HG02870 (cell line): ENCODE measurements at regions not wholly inside any gene's neighbourhood (a gene's known extent, or its start where the extent isn't known, plus 50 kb on each side); places are given as distances from the start of the nearest gene placed in this dataset.

Source experiments
- ATAC-seq: cut with Tn5 transposase; IDR thresholded peaks from one replicate; pipeline ENCODE4 v1.9.1; 2021; ENCODE audit warnings: mild to moderate bottlenecking, moderate library complexity; ENCODE audit not compliant: unreplicated experiment

- ATAC-seq = no peak
These were observed 424.4 kb upstream of the TBX3 start for GRCh38 chr12:115108129-115109100.

- ATAC-seq = no peak
These were observed 420.2 kb upstream of the TBX3 start for GRCh38 chr12:115103884-115104883.

GRCh38 chr12:115102450-115102849, 418.5 kb upstream of the TBX3 start:
- no peak for ATAC-seq

GRCh38 chr12:115101520-115101919, 417.5 kb upstream of the TBX3 start:
- no peak for ATAC-seq

GRCh38 chr12:115097416-115097815, 413.4 kb upstream of the TBX3 start:
- no peak for ATAC-seq

GRCh38 chr12:115096588-115097397, 412.8 kb upstream of the TBX3 start:
- no peak for ATAC-seq

GRCh38 chr12:115095073-115095748, 411.2 kb upstream of the TBX3 start:
- no peak for ATAC-seq

GRCh38 chr12:115094163-115094816, 410.3 kb upstream of the TBX3 start:
- ATAC-seq = no peak

GRCh38 chr12:115093261-115093660, 409.3 kb upstream of the TBX3 start:
- no peak for ATAC-seq

GRCh38 chr12:115090783-115091182, 406.8 kb upstream of the TBX3 start:
- ATAC-seq = no peak

GRCh38 chr12:115088995-115089841, 405.2 kb upstream of the TBX3 start:
- no peak for ATAC-seq

GRCh38 chr12:115088328-115088994, 404.5 kb upstream of the TBX3 start:
- ATAC-seq = no peak

GRCh38 chr12:115085594-115085993, 401.6 kb upstream of the TBX3 start:
- no peak for ATAC-seq

- ATAC-seq = no peak
These were observed 395.8 kb upstream of the TBX3 start for GRCh38 chr12:115079760-115080159.

- no peak for ATAC-seq
These were observed 395.0 kb upstream of the TBX3 start for GRCh38 chr12:115078990-115079389.

GRCh38 chr12:115078334-115078733, 394.4 kb upstream of the TBX3 start:
- ATAC-seq = no peak

- ATAC-seq = no peak
These were observed 391.7 kb upstream of the TBX3 start for GRCh38 chr12:115075552-115076170.

GRCh38 chr12:115074617-115075016, 390.6 kb upstream of the TBX3 start:
- ATAC-seq = no peak
